ENCODE measurements at regions not wholly inside any gene's neighbourhood (a gene's known extent, or its start where the extent isn't known, plus 50 kb on each side); places are given as distances from the start of the nearest gene placed in this dataset.

GRCh38 chr2:145041706-145042105 is 521.8 kb upstream of the ZEB2 start:
- no peak for DNase-seq (ENCODE audit: low spot score)

- DNase-seq (ENCODE audit: low spot score), result no peak
Observed at GRCh38 chr2:145040433-145040832, 520.5 kb upstream of the ZEB2 start.

- no peak for DNase-seq (ENCODE audit: low spot score)
Observed at GRCh38 chr2:145038041-145038525, 518.2 kb upstream of the ZEB2 start.

GRCh38 chr2:145036421-145037011 is 516.6 kb upstream of the ZEB2 start:
- DNase-seq (ENCODE audit: low spot score), result no peak

GRCh38 chr2:145034511-145034910 is 514.6 kb upstream of the ZEB2 start:
- DNase-seq (ENCODE audit: low spot score), result no peak

- DNase-seq (ENCODE audit: low spot score), result no peak
Observed at GRCh38 chr2:145033438-145033837, 513.5 kb upstream of the ZEB2 start.

GRCh38 chr2:145032791-145033190 is 512.9 kb upstream of the ZEB2 start:
- no peak for DNase-seq (ENCODE audit: low spot score)

- no peak for DNase-seq (ENCODE audit: low spot score)
Observed at GRCh38 chr2:145029873-145030272, 510.0 kb upstream of the ZEB2 start.

- DNase-seq (ENCODE audit: low spot score), result no peak
Observed at GRCh38 chr2:145029081-145029480, 509.2 kb upstream of the ZEB2 start.

GRCh38 chr2:145028101-145028920 is 508.4 kb upstream of the ZEB2 start:
- DNase-seq (ENCODE audit: low spot score), result no peak

- DNase-seq (ENCODE audit: low spot score), result no peak
Observed at GRCh38 chr2:145026456-145027455, 506.8 kb upstream of the ZEB2 start.

- DNase-seq (ENCODE audit: low spot score), result no peak
Observed at GRCh38 chr2:145025382-145025781, 505.5 kb upstream of the ZEB2 start.

GRCh38 chr2:145023334-145023934 is 503.5 kb upstream of the ZEB2 start:
- no peak for DNase-seq (ENCODE audit: low spot score)

- no peak for DNase-seq (ENCODE audit: low spot score)
Observed at GRCh38 chr2:145022666-145023333, 502.9 kb upstream of the ZEB2 start.

GRCh38 chr2:145021962-145022665 is 502.2 kb upstream of the ZEB2 start:
- no peak for DNase-seq (ENCODE audit: low spot score)

GRCh38 chr2:145020694-145021093 is 500.8 kb upstream of the ZEB2 start:
- DNase-seq (ENCODE audit: low spot score), result no peak

- DNase-seq (ENCODE audit: low spot score), result no peak
Observed at GRCh38 chr2:145020139-145020538, 500.2 kb upstream of the ZEB2 start.

GRCh38 chr2:145018502-145018901 is 498.6 kb upstream of the ZEB2 start:
- no peak for DNase-seq (ENCODE audit: low spot score)

- DNase-seq (ENCODE audit: low spot score), result no peak
Observed at GRCh38 chr2:145017149-145017548, 497.2 kb upstream of the ZEB2 start.

- DNase-seq (ENCODE audit: low spot score), result no peak
Observed at GRCh38 chr2:145016711-145017110, 496.8 kb upstream of the ZEB2 start.

- DNase-seq (ENCODE audit: low spot score), result no peak
Observed at GRCh38 chr2:145015561-145015960, 495.6 kb upstream of the ZEB2 start.
